DMS114 treated with DMSO at 0.1 percent for 48 hours (cell line): ENCODE measurements at regions not wholly inside any gene's neighbourhood (a gene's known extent, or its start where the extent isn't known, plus 50 kb on each side); places are given as distances from the start of the nearest gene placed in this dataset.

ENCODE experiments used
- DNase-seq: peaks from one replicate; lab custom pipeline; 2025; ENCODE audit not compliant: unreplicated experiment; lab: John Stamatoyannopoulos, UW

GRCh38 chr15:77769700-77770099 is 137.0 kb upstream of the LINGO1 start:
- no peak for DNase-seq

DNA sequence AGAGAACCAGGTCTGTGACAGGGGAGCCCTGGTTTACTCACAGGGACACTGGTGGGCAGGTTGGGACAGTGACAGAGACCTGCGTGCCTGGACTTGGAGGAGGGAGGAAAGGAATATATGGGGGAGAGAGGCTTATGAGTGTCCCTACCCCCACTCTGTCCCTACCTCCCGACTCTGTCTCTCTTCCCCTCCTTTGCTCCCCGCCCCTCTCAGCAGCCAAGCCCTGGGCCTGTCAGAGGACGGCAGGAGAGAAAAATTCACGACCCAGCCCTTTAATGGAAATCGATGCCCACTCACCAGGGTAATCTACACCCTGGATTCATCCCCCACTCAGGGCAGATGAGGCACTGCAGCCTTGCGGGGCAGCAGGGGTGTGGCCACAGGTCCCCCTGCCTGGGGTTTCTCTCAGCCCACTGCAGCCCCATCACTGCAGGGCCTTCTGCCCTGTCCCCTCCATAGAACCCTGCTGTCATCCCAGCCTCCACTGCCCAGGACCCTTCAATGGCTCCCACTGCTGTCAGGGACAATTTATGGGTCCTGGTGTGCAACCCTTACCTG is 135.9 kb upstream of the LINGO1 start:
- DNase-seq: no peak

DNA sequence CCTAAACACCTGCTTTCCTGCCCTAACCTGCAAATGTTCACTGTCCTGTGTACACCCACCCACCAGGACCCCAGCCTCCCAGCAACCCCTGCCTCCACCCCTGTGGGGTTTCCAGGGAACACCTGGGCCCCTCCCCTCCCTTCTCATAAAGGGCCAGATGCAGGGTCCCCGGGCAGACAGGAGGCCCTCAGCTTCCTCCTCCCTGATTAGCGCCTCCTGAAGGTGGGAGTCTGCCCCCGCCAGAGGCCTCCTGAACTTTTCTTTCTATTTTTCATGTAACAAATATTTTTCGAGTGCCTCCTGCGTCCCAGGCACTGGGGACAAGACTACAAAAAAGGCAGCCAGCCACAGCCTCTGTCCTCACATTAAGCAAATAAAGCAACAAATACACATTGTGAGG is 135.4 kb upstream of the LINGO1 start:
- DNase-seq: no peak

DNA sequence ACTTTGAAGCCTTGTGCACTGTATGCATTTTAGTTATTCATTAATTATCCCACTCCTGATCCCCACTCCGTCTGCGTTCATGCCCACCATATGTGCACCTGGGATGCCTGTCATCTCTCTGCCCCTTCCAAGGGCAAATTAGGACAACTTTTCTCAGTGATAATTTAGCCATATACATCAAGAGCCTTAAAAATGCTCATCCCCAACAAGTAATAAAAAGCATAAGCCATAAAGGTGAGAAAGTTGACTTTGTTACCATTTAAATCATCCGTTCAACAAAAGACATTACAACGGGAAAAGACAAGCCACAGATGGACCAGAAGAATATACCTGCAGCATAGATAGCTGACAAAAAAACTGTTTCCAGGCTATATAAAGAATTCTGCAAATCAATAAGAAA is 131.4 kb upstream of the LINGO1 start:
- no peak for DNase-seq

- DNase-seq: no peak
Measured at GRCh38 chr15:77762747-77763355, 130.1 kb upstream of the LINGO1 start.

GRCh38 chr15:77759896-77760592 is 127.3 kb upstream of the LINGO1 start:
- DNase-seq: no peak

- no peak for DNase-seq
Measured at GRCh38 chr15:77753939-77754338, 121.2 kb upstream of the LINGO1 start.

DNA sequence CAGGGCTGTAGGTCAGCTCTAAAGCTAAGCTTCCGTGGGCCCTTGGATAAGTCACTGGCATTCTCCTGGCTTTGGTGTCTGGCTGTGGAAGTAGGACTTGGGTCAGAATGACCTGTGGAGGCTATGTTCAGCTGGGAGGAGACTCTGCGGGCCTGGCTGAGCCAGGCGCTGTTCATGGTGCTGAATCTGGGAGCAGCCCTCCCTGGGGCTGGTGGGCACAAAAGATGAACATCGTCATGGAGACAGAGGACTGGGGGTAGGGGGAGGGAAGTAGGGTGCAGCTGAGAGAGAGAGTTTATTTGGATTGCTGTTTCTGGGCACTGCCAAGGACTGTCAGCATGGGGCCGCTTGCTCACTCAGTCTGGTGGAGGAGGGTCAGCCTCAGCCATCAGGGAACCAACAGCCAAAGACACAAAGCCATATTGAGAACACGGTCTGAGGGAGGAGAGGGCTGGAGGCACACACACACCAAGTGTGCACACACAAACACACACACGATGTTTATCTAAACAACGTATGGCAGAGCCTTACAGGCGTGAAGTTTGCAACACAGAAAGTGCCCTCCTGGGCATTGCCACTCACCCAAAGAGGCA is 120.7 kb upstream of the LINGO1 start:
- no peak for DNase-seq

DNA sequence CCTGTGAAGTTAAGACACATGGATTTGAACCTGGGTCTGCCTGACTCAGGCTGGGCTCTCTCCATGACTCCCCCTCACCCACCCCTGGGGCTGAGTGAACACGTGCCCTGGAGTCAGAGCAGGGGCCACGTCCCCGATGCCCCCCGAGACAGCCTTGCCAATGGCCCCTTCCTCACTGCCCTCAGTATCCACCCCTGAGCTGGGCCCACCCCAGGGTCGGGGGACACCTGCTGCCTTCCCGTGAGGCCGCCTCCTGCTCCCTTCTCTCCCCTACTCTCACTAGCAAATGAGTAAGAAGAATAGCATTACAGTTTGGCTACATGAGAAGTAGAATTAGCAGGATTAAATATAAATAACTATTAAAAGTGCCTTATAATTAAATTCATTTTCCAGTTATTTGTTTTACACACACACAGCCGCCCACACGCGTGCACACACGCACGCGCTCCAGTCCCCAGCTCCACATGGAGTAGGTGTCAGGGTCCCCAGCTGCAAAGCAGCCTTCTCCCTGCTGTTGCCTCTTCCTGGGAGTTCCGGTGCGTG is 117.4 kb upstream of the LINGO1 start:
- DNase-seq: no peak

- no peak for DNase-seq
Measured at GRCh38 chr15:77749236-77749997, 116.7 kb upstream of the LINGO1 start.

- no peak for DNase-seq
Measured at GRCh38 chr15:77748078-77749064, 115.7 kb upstream of the LINGO1 start.

GRCh38 chr15:77747175-77748077 is 114.7 kb upstream of the LINGO1 start:
- no peak for DNase-seq

DNA sequence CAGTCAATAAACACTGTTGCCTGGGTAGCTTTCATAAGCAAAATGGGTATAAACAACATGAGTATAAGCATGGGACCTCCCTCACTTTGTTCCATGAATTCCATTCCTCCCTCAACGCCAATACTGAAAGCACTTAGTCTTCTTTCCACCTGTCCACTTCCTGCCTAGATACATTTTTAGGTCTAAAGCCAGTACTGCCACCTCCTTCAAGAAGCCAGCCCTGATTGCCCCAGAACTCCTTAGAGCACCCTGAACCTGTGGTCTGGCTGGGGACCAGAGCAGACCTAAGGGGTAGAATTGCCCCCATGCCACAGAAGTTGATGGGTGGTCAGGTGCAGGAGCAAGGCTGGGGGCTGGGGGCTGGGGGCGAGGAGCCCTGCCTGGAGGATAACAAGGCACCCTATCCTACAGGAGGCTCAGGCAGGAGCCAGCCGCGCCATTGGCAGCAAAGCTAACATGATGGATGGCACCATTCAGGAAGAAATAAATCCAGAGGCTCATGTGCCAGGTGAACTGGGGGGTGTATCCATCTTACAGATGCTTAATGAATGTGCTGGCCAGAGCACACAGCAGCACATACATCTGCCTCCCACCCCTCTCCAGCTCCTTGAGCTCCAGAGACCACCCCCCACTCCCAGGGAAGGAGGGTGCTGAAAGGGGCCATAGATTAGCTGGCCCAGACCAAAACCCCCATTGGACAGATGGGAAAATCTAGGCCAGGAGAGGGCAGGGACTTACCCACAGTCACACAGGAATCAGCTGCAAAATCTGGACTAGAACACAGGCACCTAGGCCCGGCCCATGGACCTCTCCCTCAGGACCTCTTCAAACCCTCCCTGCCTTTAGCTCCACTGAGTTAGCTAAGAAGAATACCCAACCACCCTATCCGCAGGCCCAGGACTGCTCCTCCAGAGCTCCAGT is 113.8 kb upstream of the LINGO1 start:
- no peak for DNase-seq

- no peak for DNase-seq
Measured at GRCh38 chr15:77744398-77744797, 111.7 kb upstream of the LINGO1 start.

DNA sequence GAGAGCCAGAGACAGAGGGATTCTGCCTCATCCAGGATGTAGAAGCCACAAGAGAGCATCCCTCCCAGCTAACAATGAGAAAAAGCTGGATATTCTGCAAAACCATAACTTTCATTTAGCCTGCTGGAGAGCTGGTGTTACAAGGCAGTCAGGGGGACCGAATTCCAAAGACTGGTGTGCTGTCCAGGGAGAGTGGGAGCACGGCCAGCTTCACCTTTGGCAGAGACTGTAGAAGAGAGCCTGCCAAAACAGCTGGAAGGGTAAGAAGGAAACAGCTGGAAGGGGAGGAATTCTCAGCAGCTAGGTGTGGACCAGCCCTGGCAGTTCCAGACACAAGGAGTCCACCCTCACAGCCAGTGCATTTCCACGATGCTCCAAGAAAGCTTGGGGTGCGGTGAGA is 109.9 kb upstream of the LINGO1 start:
- no peak for DNase-seq

GRCh38 chr15:77742127-77742526 is 109.4 kb upstream of the LINGO1 start:
- no peak for DNase-seq

DNA sequence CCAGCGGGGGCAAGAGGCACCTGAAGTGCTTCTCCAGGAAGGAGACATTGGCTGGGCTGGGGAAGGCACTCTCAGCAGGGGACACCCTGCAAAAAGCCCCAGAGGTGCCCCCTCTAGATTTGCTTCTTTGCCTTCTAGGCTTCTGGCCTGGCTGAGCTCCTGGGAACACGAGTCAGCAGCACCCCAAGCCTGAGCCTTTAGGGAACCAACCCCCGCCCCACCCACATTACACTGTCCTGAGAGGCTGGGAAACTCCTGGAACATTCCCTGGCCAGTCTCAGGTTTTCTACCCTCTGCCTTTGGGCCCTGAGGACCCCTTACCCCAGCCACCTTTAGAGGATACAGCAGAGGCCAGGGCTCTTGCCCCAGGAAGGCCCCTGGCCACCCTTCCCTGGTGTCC is 108.4 kb upstream of the LINGO1 start:
- no peak for DNase-seq
